ENCODE measurements at regions not wholly inside any gene's neighbourhood (a gene's known extent, or its start where the extent isn't known, plus 50 kb on each side); places are given as distances from the start of the nearest gene placed in this dataset.

GRCh38 chr2:145811276-145812164, 1291.6 kb upstream of the ZEB2 start:
- ChIA-PET CTCF (interaction anchor here (0.7 kb wide), 1 partner anchor 10 kb away, joined by 3 read pairs; no protein-coding TSS in a partner anchor), POLR2A (no interaction called here)
- no peak for DNase-seq (ENCODE audit: extremely low spot score)
- TF ChIP-seq, protein P1, sequence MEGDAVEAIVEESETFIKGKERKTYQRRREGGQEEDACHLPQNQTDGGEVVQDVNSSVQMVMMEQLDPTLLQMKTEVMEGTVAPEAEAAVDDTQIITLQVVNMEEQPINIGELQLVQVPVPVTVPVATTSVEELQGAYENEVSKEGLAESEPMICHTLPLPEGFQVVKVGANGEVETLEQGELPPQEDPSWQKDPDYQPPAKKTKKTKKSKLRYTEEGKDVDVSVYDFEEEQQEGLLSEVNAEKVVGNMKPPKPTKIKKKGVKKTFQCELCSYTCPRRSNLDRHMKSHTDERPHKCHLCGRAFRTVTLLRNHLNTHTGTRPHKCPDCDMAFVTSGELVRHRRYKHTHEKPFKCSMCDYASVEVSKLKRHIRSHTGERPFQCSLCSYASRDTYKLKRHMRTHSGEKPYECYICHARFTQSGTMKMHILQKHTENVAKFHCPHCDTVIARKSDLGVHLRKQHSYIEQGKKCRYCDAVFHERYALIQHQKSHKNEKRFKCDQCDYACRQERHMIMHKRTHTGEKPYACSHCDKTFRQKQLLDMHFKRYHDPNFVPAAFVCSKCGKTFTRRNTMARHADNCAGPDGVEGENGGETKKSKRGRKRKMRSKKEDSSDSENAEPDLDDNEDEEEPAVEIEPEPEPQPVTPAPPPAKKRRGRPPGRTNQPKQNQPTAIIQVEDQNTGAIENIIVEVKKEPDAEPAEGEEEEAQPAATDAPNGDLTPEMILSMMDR (IDR thresholded peaks at IDR 0.05; ENCODE audit: control extremely low read depth, extremely low read depth, low read depth, missing control alignments): no peak

DNA sequence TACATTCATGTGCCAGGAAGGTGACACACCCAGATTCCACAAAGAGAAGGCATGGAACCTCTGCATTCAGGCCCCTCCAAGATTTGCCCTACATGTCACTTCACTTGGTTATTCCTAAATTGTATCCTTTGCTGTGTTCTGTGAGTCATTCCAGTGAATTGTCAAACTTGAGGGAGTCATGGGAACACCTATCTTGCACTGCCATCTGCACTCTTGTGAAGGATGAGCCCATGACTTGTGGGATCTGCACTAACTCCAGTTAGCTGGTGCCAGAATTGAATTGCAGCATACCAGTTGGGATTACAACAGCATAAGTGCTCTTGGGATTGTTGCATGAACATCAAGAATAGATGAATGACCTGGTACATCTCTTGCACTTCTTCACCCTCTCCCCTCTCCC, 1288.0 kb upstream of the ZEB2 start:
- no peak for DNase-seq (ENCODE audit: extremely low spot score)
- CTCF ChIA-PET: no interaction called here
- POLR2A ChIA-PET: no interaction called here
- TF ChIP-seq, protein P1 (IDR thresholded peaks at IDR 0.05; ENCODE audit: control extremely low read depth, extremely low read depth, low read depth, missing control alignments): no peak

GRCh38 chr2:145807554-145807953, 1287.6 kb upstream of the ZEB2 start:
- DNase-seq (ENCODE audit: extremely low spot score): no peak
- ChIA-PET CTCF (no interaction called here), POLR2A (no interaction called here)
- TF ChIP-seq, protein P1 (IDR thresholded peaks at IDR 0.05; ENCODE audit: control extremely low read depth, extremely low read depth, low read depth, missing control alignments): no peak

- DNase-seq (ENCODE audit: extremely low spot score): no peak
- TF ChIP-seq, protein P1 (IDR thresholded peaks at IDR 0.05; ENCODE audit: control extremely low read depth, extremely low read depth, low read depth, missing control alignments): no peak
- ChIA-PET CTCF (no interaction called here), POLR2A (no interaction called here)
Measured at GRCh38 chr2:145806546-145806945, 1286.6 kb upstream of the ZEB2 start.

- CTCF ChIA-PET: interaction anchor here (1.0 kb wide), 1 partner anchor 10 kb away, joined by 3 read pairs; no protein-coding TSS in a partner anchor
- POLR2A ChIA-PET: no interaction called here
- TF ChIP-seq, protein P1 (IDR thresholded peaks at IDR 0.05; ENCODE audit: control extremely low read depth, extremely low read depth, low read depth, missing control alignments): no peak
- no peak for DNase-seq (ENCODE audit: extremely low spot score)
Measured at GRCh38 chr2:145802133-145802532, 1282.2 kb upstream of the ZEB2 start.

DNA sequence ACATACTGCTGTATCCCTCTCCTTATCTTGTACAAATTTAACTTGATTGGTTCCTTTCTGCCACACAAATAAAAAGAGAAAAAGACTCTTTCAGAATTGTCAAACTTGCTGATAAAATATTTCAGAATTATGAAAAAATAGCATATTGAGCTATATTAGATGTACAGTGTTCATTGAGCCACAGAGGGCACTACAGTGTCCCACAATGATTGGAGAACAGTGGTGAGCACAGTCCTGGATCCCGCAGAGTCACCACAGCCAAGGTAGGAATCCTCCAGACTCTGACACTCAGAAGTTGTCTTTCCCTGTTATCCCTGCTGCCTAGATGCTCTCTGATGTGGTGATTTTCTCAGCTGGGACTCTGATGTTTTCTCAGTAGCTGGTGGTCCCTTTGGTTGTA, 1281.3 kb upstream of the ZEB2 start:
- TF ChIP-seq, protein P1 (IDR thresholded peaks at IDR 0.05; ENCODE audit: control extremely low read depth, extremely low read depth, low read depth, missing control alignments): no peak
- ChIA-PET CTCF (interaction anchor here (1.0 kb wide), 1 partner anchor 11 kb away, joined by 3 read pairs; no protein-coding TSS in a partner anchor), POLR2A (no interaction called here)
- no peak for DNase-seq (ENCODE audit: extremely low spot score)
